ENCODE measurements at regions not wholly inside any gene's neighbourhood (a gene's known extent, or its start where the extent isn't known, plus 50 kb on each side); places are given as distances from the start of the nearest gene placed in this dataset.

GRCh38 chr2:16437189-16437588 is 228.4 kb downstream of the CYRIA start:
- no peak for TF ChIP-seq CTCF (IDR thresholded peaks at IDR 0.05)
- no peak for TF ChIP-seq POLR2A (IDR thresholded peaks at IDR 0.05)
